22Rv1 (cell line): ENCODE measurements at regions not wholly inside any gene's neighbourhood (a gene's known extent, or its start where the extent isn't known, plus 50 kb on each side); places are given as distances from the start of the nearest gene placed in this dataset.

Source experiments
- H3K27ac ChIP-seq: fragments of 450-650 bp; 2 replicates; pipeline ENCODE4 v1.5.1; 2017
- ZFX ChIP-seq: fragments of 450-650 bp; IDR thresholded peaks from 2 replicates; pipeline ENCODE4 v1.6.1; 2017; ENCODE audit warnings: antibody characterized with exemption, borderline replicate concordance
- TF ChIP-seq, protein P1 (sequence below): fragments of 450-650 bp; IDR thresholded peaks from 2 replicates; pipeline ENCODE4 v1.5.1; 2017; ENCODE audit warnings: mild to moderate bottlenecking

DNA sequence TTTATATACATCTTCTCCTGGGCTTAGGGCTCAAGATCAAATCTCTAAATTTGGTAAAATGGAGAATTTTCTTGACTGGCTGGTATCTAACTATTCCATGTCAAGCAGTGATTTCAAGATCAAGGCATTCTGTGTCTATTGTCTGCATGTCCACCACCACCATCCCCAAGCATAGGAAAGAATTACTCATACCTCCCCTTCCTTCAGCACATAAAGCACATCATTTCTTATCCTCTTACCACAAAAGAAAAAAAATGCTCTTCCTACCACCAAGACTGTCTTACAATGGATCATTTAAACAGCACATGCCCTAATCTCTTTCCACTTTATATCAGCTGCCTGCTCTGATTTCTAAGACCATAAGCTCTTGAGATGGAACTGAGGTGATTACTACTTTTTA is 470.5 kb upstream of the THBS1 start:
- TF ChIP-seq, protein P1, sequence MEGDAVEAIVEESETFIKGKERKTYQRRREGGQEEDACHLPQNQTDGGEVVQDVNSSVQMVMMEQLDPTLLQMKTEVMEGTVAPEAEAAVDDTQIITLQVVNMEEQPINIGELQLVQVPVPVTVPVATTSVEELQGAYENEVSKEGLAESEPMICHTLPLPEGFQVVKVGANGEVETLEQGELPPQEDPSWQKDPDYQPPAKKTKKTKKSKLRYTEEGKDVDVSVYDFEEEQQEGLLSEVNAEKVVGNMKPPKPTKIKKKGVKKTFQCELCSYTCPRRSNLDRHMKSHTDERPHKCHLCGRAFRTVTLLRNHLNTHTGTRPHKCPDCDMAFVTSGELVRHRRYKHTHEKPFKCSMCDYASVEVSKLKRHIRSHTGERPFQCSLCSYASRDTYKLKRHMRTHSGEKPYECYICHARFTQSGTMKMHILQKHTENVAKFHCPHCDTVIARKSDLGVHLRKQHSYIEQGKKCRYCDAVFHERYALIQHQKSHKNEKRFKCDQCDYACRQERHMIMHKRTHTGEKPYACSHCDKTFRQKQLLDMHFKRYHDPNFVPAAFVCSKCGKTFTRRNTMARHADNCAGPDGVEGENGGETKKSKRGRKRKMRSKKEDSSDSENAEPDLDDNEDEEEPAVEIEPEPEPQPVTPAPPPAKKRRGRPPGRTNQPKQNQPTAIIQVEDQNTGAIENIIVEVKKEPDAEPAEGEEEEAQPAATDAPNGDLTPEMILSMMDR = no peak

DNA sequence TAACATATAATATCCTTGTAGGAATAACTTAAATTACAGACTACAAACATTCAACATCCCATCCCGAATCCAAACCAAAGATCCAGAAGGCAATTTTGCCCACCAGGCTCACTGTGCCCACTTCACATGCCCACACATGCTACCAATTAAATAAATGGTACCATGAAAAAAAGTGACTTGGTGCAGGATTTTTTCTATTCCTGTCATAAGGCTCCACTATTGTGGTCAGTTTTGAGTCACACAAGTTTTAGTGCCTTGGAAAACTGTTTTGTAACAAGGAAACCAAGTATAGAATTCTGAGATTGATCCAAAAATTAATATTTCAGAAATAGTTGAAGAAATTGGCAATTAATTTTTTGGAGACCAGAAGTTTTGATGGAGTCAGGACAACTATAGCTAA is 470.1 kb upstream of the THBS1 start:
- TF ChIP-seq ZFX = no peak
- TF ChIP-seq, protein P1 = no peak
- no peak overlapping the region for H3K27ac ChIP-seq

More for the DNA sequence above, 470.5 kb upstream of the THBS1 start:
- H3K27ac ChIP-seq = no peak overlapping the region

DNA sequence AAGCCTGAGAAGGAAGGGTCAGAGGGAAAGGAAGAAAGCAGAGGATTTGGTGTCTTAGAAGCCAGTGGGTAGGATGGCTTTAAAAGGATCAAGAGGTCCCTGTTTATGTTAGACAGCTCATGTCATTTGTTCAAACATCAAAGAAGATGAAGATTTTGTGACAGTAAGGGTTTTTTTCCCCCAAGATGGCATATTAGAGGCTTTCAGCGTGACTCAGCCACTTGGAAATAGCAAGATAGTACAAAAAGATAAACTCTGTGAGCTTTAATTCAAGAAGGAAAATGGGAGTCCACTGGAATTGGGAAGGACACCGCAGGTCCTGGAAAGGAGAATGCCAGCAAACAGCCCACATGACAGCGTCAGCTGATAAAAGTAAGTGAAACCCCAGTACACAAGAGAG is 467.1 kb upstream of the THBS1 start:
- H3K27ac ChIP-seq = no peak overlapping the region
- TF ChIP-seq ZFX = no peak
- TF ChIP-seq, protein P1 = no peak

DNA sequence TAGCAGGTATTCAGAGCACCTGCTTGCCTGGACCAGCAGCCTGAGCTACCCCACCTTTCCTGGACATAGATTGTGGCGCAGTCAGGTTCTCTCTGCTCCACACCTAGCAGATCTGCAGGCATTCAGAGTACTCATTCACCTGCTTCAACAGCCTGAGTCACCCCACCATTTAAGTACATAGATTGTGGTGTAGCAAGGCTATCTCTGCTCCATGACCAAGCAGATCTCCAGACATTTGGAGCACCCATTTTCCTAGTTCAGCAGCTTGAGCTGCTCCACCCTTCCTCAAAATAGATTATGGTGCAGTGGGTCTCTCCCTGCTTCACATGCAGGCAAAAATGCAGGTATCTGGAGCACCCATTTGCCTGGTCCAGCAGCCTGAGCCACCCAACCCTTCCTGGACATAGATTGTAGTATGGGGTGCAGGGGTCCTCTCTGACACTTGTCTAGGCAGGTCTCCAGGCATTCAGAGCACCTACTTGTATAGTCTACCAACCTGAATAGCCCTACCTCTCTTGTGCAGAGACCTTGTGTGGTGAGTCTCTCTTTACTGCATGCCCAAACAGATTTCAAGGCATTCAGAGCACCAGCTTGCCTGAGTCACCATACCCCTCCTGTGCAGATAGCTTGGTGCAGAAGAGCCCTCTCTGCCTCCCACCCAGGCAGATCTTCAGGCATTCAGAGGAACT is 466.0 kb upstream of the THBS1 start:
- H3K27ac ChIP-seq = no peak overlapping the region
- TF ChIP-seq ZFX = no peak

DNA sequence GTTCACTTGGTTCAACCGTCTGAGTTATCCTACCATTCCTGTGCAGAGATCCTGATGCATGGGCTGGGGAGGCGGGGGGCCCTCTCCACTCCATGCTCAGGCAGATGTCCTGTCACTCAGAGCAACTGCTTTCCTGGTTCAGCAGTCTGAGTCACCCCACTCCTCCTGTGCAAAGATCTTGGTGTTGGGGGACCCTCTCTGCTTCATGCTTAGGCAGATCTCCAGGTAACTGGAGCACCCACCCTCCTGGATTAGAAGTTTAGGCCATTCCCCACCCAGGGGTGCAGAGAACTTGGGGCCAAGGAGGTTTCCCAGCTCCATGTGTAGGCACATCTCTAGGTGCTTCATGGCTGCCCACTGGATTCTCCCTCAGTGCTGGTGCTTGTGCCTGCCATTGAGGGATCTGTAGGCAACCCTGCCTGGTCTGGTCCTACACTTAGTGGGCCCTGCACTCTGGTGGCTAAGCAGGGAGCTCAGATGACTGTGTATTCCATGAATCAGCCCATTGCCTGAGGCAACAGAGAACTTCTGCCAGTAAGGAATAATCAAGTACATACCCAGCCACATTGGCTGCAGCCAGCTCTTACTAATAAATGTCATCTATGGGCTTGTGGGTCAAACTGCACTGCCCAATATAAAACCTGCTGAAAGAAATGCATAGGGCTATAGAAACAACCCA is 465.4 kb upstream of the THBS1 start:
- TF ChIP-seq ZFX = no peak
- TF ChIP-seq, protein P1 = no peak
- no peak overlapping the region for H3K27ac ChIP-seq

DNA sequence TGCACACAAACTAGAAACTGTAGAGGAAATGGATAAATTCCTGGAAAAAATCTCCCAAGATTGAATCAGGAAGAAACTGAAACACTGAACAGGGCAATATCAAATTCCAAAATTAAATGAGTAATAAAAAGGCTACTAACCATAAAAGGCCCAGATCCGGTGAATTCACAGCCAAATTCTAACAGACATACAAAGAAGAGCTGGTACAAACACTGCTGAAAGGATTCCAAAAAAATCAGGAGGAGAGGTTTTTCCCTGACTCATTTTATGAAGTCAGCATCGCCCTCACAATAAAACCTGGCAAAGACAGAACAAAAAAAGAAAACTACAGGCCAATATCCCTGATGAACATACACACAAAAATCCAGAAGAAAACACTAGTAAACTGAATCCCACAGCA is 462.4 kb upstream of the THBS1 start:
- no peak for TF ChIP-seq ZFX
- TF ChIP-seq, protein P1 = no peak
- no peak overlapping the region for H3K27ac ChIP-seq

DNA sequence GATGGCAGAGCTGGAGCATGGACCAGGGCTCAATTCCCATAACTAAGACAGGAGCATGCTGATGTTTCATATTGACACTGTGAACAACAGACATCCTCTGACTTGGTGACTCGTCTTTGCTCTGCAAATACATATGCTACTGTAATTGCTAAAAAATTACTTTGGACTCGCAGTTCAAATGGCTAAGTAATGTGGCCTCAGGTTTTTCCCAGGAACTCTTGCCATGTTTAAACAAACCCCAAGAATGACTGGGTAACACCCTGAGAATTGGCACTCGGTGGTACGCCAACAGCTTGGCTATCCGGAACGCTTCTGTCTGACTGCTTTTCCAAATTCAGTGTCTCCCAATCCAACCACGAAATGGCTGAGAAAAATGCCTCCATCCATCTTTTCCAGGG is 456.7 kb upstream of the THBS1 start:
- no peak overlapping the region for H3K27ac ChIP-seq
- no peak for TF ChIP-seq ZFX
- TF ChIP-seq, protein P1 = no peak
